HL-60 (cell line): ENCODE measurements at regions not wholly inside any gene's neighbourhood (a gene's known extent, or its start where the extent isn't known, plus 50 kb on each side); places are given as distances from the start of the nearest gene placed in this dataset.

Experiments
- DNase-seq, 2 experiments: peaks; one replicate each; pipeline ENCODE4 v3.0.0-alpha.2; 2010 to 2020; ENCODE audit warnings: low read depth in 1 of 2, low spot score in 1 of 2
- H3K27ac ChIP-seq: fragments of 250-450 bp; sonication (Bioruptor Pico); replicated peaks from 2 replicates; pipeline ENCODE4 v1.5.1; 2020; ENCODE audit warnings: mild to moderate bottlenecking, moderate library complexity
- H3K27me3 ChIP-seq: fragments of 250-450 bp; sonication (Bioruptor Pico); 2 replicates; pipeline ENCODE4 v1.5.1; 2021; ENCODE audit warnings: mild to moderate bottlenecking, moderate library complexity; ENCODE audit not compliant: insufficient read depth, poor library complexity, severe bottlenecking
- H3K4me3 ChIP-seq: replicated peaks from 2 replicates; pipeline ENCODE4 v1.5.1; 2011; ENCODE audit warnings: mild to moderate bottlenecking, control low read depth, low read length; ENCODE audit not compliant: insufficient read depth
- GABPA ChIP-seq: IDR thresholded peaks from 2 replicates; pipeline ENCODE4 v1.6.1; 2012; ENCODE audit warnings: low read depth
- POLR2AphosphoS5 ChIP-seq: IDR thresholded peaks from 2 replicates; pipeline ENCODE4 v1.6.1; 2012; ENCODE audit warnings: low read depth
- REST ChIP-seq: IDR thresholded peaks from 2 replicates; pipeline ENCODE4 v1.6.1; 2012; ENCODE audit warnings: low read depth; ENCODE audit not compliant: insufficient replicate concordance
- SPI1 ChIP-seq: IDR thresholded peaks from 2 replicates; pipeline ENCODE4 v1.6.1; 2012; ENCODE audit warnings: low read depth, mild to moderate bottlenecking, borderline replicate concordance
- TF ChIP-seq, protein P1 (sequence below): IDR thresholded peaks from one replicate; pipeline ENCODE4 v1.5.1; 2011; ENCODE audit warnings: low read length, control low read depth, inconsistent platforms; ENCODE audit not compliant: insufficient read depth

- no peak overlapping the region for H3K27ac ChIP-seq
- H3K27me3 ChIP-seq: no peaks in the 10 kb centered on the region
Measured at GRCh38 chr16:79690159-79690558, 89.6 kb upstream of the MAF start.

GRCh38 chr16:79687249-79688130 lies 87.0 kb upstream of the MAF start:
- TF ChIP-seq SPI1 (no peak), POLR2AphosphoS5 (no peak), GABPA (no peak), REST (no peak)
- TF ChIP-seq, protein P1, sequence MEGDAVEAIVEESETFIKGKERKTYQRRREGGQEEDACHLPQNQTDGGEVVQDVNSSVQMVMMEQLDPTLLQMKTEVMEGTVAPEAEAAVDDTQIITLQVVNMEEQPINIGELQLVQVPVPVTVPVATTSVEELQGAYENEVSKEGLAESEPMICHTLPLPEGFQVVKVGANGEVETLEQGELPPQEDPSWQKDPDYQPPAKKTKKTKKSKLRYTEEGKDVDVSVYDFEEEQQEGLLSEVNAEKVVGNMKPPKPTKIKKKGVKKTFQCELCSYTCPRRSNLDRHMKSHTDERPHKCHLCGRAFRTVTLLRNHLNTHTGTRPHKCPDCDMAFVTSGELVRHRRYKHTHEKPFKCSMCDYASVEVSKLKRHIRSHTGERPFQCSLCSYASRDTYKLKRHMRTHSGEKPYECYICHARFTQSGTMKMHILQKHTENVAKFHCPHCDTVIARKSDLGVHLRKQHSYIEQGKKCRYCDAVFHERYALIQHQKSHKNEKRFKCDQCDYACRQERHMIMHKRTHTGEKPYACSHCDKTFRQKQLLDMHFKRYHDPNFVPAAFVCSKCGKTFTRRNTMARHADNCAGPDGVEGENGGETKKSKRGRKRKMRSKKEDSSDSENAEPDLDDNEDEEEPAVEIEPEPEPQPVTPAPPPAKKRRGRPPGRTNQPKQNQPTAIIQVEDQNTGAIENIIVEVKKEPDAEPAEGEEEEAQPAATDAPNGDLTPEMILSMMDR: no peak
- Histone ChIP-seq H3K27ac (no peak overlapping the region), H3K4me3 (no peak overlapping the region), H3K27me3 (no peaks in the 10 kb centered on the region)
- DNase-seq: no peak

More at GRCh38 chr16:79690159-79690558, 89.6 kb upstream of the MAF start:
- no peak overlapping the region for H3K4me3 ChIP-seq
- no peak for DNase-seq
- TF ChIP-seq REST (no peak), GABPA (no peak), POLR2AphosphoS5 (no peak), SPI1 (no peak)
- TF ChIP-seq, protein P1: no peak

- DNase-seq: no peak
- TF ChIP-seq GABPA (no peak), REST (no peak)
- Histone ChIP-seq H3K4me3 (no peak overlapping the region), H3K27me3 (no peaks in the 10 kb centered on the region), H3K27ac (no peak overlapping the region)
Measured at GRCh38 chr16:79685871-79686270, 85.3 kb upstream of the MAF start.
